A549 (cell line): ENCODE measurements at regions not wholly inside any gene's neighbourhood (a gene's known extent, or its start where the extent isn't known, plus 50 kb on each side); places are given as distances from the start of the nearest gene placed in this dataset.

Experiments
- ATAC-seq, 2 experiments: fragments of 200-7000 bp in 1 of 2; fragments of >200 bp in 1 of 2; cut with Nextera tagmentation in 1 of 2; cut with Tn5 transposase in 1 of 2; 3 replicates each; pipeline versions ENCODE4 v1.8.0 to v1.9.1; 2018 to 2020; ENCODE audit warnings: mild to moderate bottlenecking in 1 of 2, moderate library complexity in 1 of 2
- CTCF ChIA-PET: fragments of 300-600 bp; sonication (Branson Sonifier 250); formaldehyde crosslinking; extraction: SDS; loops from one replicate; lab custom pipeline; 2021; ENCODE audit warnings: antibody characterized with exemption, inconsistent platforms; lab: Yijun Ruan, JAX
- POLR2A ChIA-PET: fragments of 350-600 bp; formaldehyde crosslinking; extraction: SDS; loops from one replicate; lab custom pipeline; 2021; ENCODE audit warnings: antibody characterized with exemption, inconsistent platforms; lab: Yijun Ruan, JAX
- DNase-seq, 2 experiments: peaks; one replicate each; pipeline versions ENCODE4 v3.0.0 to v3.0.0-alpha.2; 2011 to 2016; ENCODE audit warnings: low read depth in 1 of 2, low spot score in 1 of 2
- FAIRE-seq: peaks from 2 replicates; lab custom pipeline; 2011; peaks lifted over from hg19 to GRCh38; lab: Jason Lieb, UNC
- H3K27ac ChIP-seq, 2 experiments: fragments of >200 bp; sonication (Bioruptor Twin); formaldehyde crosslinking; 3 replicates each; pipeline ENCODE4 v1.5.1; 2016 to 2017
- H3K4me1 ChIP-seq: fragments of >200 bp; sonication (Bioruptor Twin); formaldehyde crosslinking; 3 replicates; pipeline ENCODE4 v1.6.1; 2016
- H3K4me2 ChIP-seq: fragments of >200 bp; sonication (Bioruptor Twin); formaldehyde crosslinking; 3 replicates; pipeline ENCODE4 v1.6.1; 2016
- H3K4me3 ChIP-seq: fragments of >200 bp; sonication (Bioruptor Twin); formaldehyde crosslinking; 3 replicates; pipeline ENCODE4 v1.5.1; 2016
- H3K9me3 ChIP-seq: fragments of >200 bp; sonication (Bioruptor Twin); formaldehyde crosslinking; 3 replicates; pipeline ENCODE4 v1.6.1; 2016
- BCL3 ChIP-seq: fragments of >200 bp; sonication (Bioruptor Twin); formaldehyde crosslinking; IDR thresholded peaks from 3 replicates; pipeline ENCODE4 v1.6.1; 2016
- CEBPB ChIP-seq, 2 experiments: fragments of >200 bp in 1 of 2; sonication (Bioruptor Twin) in 1 of 2; formaldehyde crosslinking in 1 of 2; IDR thresholded peaks; 2 replicates each; pipeline ENCODE4 v1.6.1; 2012 to 2016
- EHMT2 ChIP-seq: fragments of 200-600 bp; sonication (generic); IDR thresholded peaks from 2 replicates; pipeline ENCODE4 v1.6.1; 2016; ENCODE audit warnings: antibody characterized with exemption, low read depth, mild to moderate bottlenecking, moderate library complexity
- ELK1 ChIP-seq: fragments of 150-350 bp; IDR thresholded peaks from 2 replicates; pipeline ENCODE4 v1.6.1; 2014; ENCODE audit warnings: low read depth, mild to moderate bottlenecking, low read length
- EP300 ChIP-seq, 2 experiments: fragments of >200 bp; sonication (Bioruptor Twin); formaldehyde crosslinking; IDR thresholded peaks; 2 replicates in 1 of 2; 3 replicates in 1 of 2; pipeline ENCODE4 v1.6.1; 2016 to 2017
- ESRRA ChIP-seq: fragments of 150-350 bp; IDR thresholded peaks from 2 replicates; pipeline ENCODE4 v1.6.1; 2014; ENCODE audit warnings: mild to moderate bottlenecking, low read length, borderline replicate concordance
- FOSL2 ChIP-seq, 2 experiments: fragments of 450-650 bp in 1 of 2; fragments of >200 bp in 1 of 2; sonication (Bioruptor Twin) in 1 of 2; formaldehyde crosslinking; IDR thresholded peaks; 2 replicates each; pipeline versions ENCODE4 v1.5.0 to v1.6.1; 2016 to 2020; ENCODE audit warnings: mild to moderate bottlenecking in 1 of 2, moderate library complexity in 1 of 2
- FOXS1 ChIP-seq: fragments of 250-450 bp; sonication (Bioruptor Pico); IDR thresholded peaks from 2 replicates; pipeline ENCODE4 v1.5.0; 2020; ENCODE audit warnings: mild to moderate bottlenecking, moderate library complexity
- HES2 ChIP-seq: fragments of >200 bp; sonication (Bioruptor Twin); formaldehyde crosslinking; IDR thresholded peaks from 2 replicates; pipeline ENCODE4 v1.6.1; 2016
- HOXB13 ChIP-seq: fragments of 250-450 bp; sonication (Bioruptor Pico); IDR thresholded peaks from 2 replicates; pipeline ENCODE4 v1.5.0; 2020; ENCODE audit warnings: low read depth, mild to moderate bottlenecking, moderate library complexity
- JUN ChIP-seq, 2 experiments: fragments of >200 bp; sonication (Bioruptor Twin); formaldehyde crosslinking; IDR thresholded peaks; 2 replicates in 1 of 2; 3 replicates in 1 of 2; pipeline ENCODE4 v1.6.1; 2016 to 2017
- KDM1A ChIP-seq: fragments of 200-600 bp; sonication (generic); IDR thresholded peaks from 2 replicates; pipeline ENCODE4 v1.6.1; 2016; ENCODE audit warnings: low read depth, mild to moderate bottlenecking
- KDM5A ChIP-seq: fragments of 200-600 bp; sonication (generic); IDR thresholded peaks from 2 replicates; pipeline ENCODE4 v1.6.1; 2016; ENCODE audit warnings: antibody characterized with exemption, mild to moderate bottlenecking
- NFE2L2 ChIP-seq: fragments of 150-350 bp; conservative IDR thresholded peaks from 2 replicates; pipeline ENCODE4 v1.6.1; 2014; ENCODE audit warnings: low read length
- PHF8 ChIP-seq: fragments of 200-600 bp; sonication (generic); IDR thresholded peaks from 2 replicates; pipeline ENCODE4 v1.6.1; 2016; ENCODE audit warnings: low read depth, mild to moderate bottlenecking, antibody characterized with exemption, moderate library complexity, borderline replicate concordance
- POLR2A ChIP-seq: IDR thresholded peaks from 2 replicates; pipeline ENCODE4 v1.6.1; 2012; ENCODE audit warnings: mild to moderate bottlenecking, low read length
- RAD21 ChIP-seq, 2 experiments: fragments of >200 bp in 1 of 2; sonication (Bioruptor Twin) in 1 of 2; formaldehyde crosslinking in 1 of 2; IDR thresholded peaks in 1 of 2; conservative IDR thresholded peaks in 1 of 2; 2 replicates in 1 of 2; 3 replicates in 1 of 2; pipeline ENCODE4 v1.6.1; 2012 to 2018; ENCODE audit warnings: inconsistent platforms in 1 of 2
- REST ChIP-seq: fragments of 200-600 bp; sonication (generic); IDR thresholded peaks from 2 replicates; pipeline ENCODE4 v1.6.1; 2016; ENCODE audit warnings: antibody characterized with exemption, mild to moderate bottlenecking, moderate library complexity
- RNF2 ChIP-seq: fragments of 200-600 bp; sonication (generic); IDR thresholded peaks from 2 replicates; pipeline ENCODE4 v1.6.1; 2016; ENCODE audit warnings: low read depth, mild to moderate bottlenecking, antibody characterized with exemption, moderate library complexity, borderline replicate concordance
- USF2 ChIP-seq: fragments of 450-650 bp; IDR thresholded peaks from 2 replicates; pipeline ENCODE4 v1.6.1; 2014; ENCODE audit warnings: antibody characterized with exemption

GRCh38 chr10:36516281-36516680, 609.1 kb upstream of the ANKRD30A start:
- FAIRE-seq = no peak

More at GRCh38 chr10:36516281-36516680, 609.1 kb upstream of the ANKRD30A start:
- H3K9me3 ChIP-seq = 0 out of 3 replicates have a peak, but pooled peaks cover 5% of the 10 kb centered on the region
- TF ChIP-seq HES2 = no peak
- no peak for TF ChIP-seq RNF2
- TF ChIP-seq FOSL2 (IDR thresholded peaks at IDR 0.05) = no peak
- TF ChIP-seq FOSL2 (CRISPR knock-in tag; IDR thresholded peaks at IDR 0.05) = no peak
- no peak for TF ChIP-seq KDM1A
- TF ChIP-seq CEBPB (IDR thresholded peaks at IDR 0.05) = no peak
- no peak for TF ChIP-seq REST
- no peak for TF ChIP-seq ELK1
- no peak for TF ChIP-seq RAD21 (conservative IDR thresholded peaks at IDR 0.05 in 1 of 2, IDR thresholded peaks at IDR 0.05 in 1 of 2)
- TF ChIP-seq KDM5A = no peak
- TF ChIP-seq EHMT2 = no peak
- TF ChIP-seq HOXB13 (CRISPR knock-in tag) = no peak
- no peak for TF ChIP-seq EP300 (IDR thresholded peaks at IDR 0.05)
- no peak for TF ChIP-seq NFE2L2
- TF ChIP-seq PHF8 = no peak
- no peak for TF ChIP-seq USF2
- TF ChIP-seq FOXS1 = no peak
- TF ChIP-seq ESRRA = no peak
- TF ChIP-seq POLR2A = no peak
- TF ChIP-seq JUN (IDR thresholded peaks at IDR 0.05) = no peak
- no peak for TF ChIP-seq BCL3
- ATAC-seq (no peak), DNase-seq (no peak)
- ChIA-PET POLR2A (no interaction called here), CTCF (no interaction called here)
- no peaks in the 10 kb centered on the region for H3K4me1 ChIP-seq
- H3K4me2 ChIP-seq = no peak overlapping the region
- no peak overlapping the region for H3K4me3 ChIP-seq
- no peak overlapping the region for H3K27ac ChIP-seq
